HEK293 (cell line): ENCODE measurements at regions not wholly inside any gene's neighbourhood (a gene's known extent, or its start where the extent isn't known, plus 50 kb on each side); places are given as distances from the start of the nearest gene placed in this dataset.
"Not testable (repeated sequence)": the region's sequence is repeated elsewhere in the genome, so short reads cannot be mapped to it uniquely, and the experiment has no call there.

Experiments
- GLI4 ChIP-seq: fragments of 450-650 bp; formaldehyde crosslinking; IDR thresholded peaks from 2 replicates; pipeline ENCODE4 v1.5.1; 2016; ENCODE audit warnings: missing biosample characterization, missing genetic modification characterization
- GLIS1 ChIP-seq: fragments of 450-650 bp; formaldehyde crosslinking; IDR thresholded peaks from 2 replicates; pipeline ENCODE4 v1.5.1; 2016; ENCODE audit warnings: missing biosample characterization, missing genetic modification characterization
- REST ChIP-seq: fragments of 450-650 bp; formaldehyde crosslinking; IDR thresholded peaks from 2 replicates; pipeline ENCODE4 v1.5.1; 2016; ENCODE audit warnings: missing biosample characterization, missing genetic modification characterization
- ZBTB8A ChIP-seq: fragments of 450-650 bp; formaldehyde crosslinking; IDR thresholded peaks from 2 replicates; pipeline ENCODE4 v1.5.1; 2016; ENCODE audit warnings: missing biosample characterization, missing genetic modification characterization
- ZNF112 ChIP-seq: fragments of 450-650 bp; formaldehyde crosslinking; IDR thresholded peaks from 2 replicates; pipeline ENCODE4 v1.5.0; 2017; ENCODE audit warnings: missing biosample characterization, missing genetic modification characterization
- ZNF239 ChIP-seq: fragments of 450-650 bp; formaldehyde crosslinking; IDR thresholded peaks from 2 replicates; pipeline ENCODE4 v1.5.1; 2016; ENCODE audit warnings: missing biosample characterization, missing genetic modification characterization
- ZNF398 ChIP-seq: fragments of 450-650 bp; formaldehyde crosslinking; IDR thresholded peaks from 2 replicates; pipeline ENCODE4 v1.5.1; 2017; ENCODE audit warnings: missing biosample characterization, missing genetic modification characterization
- ZNF423 ChIP-seq: fragments of 450-650 bp; formaldehyde crosslinking; IDR thresholded peaks from 2 replicates; pipeline ENCODE4 v1.5.1; 2016; ENCODE audit warnings: missing biosample characterization, missing genetic modification characterization
- ZNF433 ChIP-seq: fragments of 450-650 bp; formaldehyde crosslinking; IDR thresholded peaks from 2 replicates; pipeline ENCODE4 v1.5.1; 2016; ENCODE audit warnings: missing biosample characterization, missing genetic modification characterization, low read depth
- ZNF530 ChIP-seq: fragments of 450-650 bp; formaldehyde crosslinking; IDR thresholded peaks from 2 replicates; pipeline ENCODE4 v1.5.1; 2016; ENCODE audit warnings: low read depth, missing biosample characterization, missing genetic modification characterization
- ZNF600 ChIP-seq: fragments of 450-650 bp; formaldehyde crosslinking; IDR thresholded peaks from 2 replicates; pipeline ENCODE4 v1.5.1; 2016; ENCODE audit warnings: missing biosample characterization, missing genetic modification characterization
- TF ChIP-seq, protein P1 (sequence below): fragments of 450-650 bp; formaldehyde crosslinking; IDR thresholded peaks from 2 replicates; pipeline ENCODE4 v1.5.1; 2016; ENCODE audit warnings: missing biosample characterization, missing genetic modification characterization
- TF ChIP-seq, protein P2 (sequence below): fragments of 450-650 bp; formaldehyde crosslinking; IDR thresholded peaks from 2 replicates; pipeline ENCODE4 v1.5.1; 2016; ENCODE audit warnings: missing biosample characterization, missing genetic modification characterization
- TF ChIP-seq, protein P3 (sequence below): fragments of 450-650 bp; formaldehyde crosslinking; optimal IDR thresholded peaks from 2 replicates; pipeline ENCODE3; 2016; ENCODE audit warnings: missing biosample characterization, mild to moderate bottlenecking, missing genetic modification characterization

- TF ChIP-seq ZNF398 (tag by site-specific recombination); GLIS1 (tag by site-specific recombination); ZNF530 (tag by site-specific recombination); ZNF433 (tag by site-specific recombination); ZNF112 (tag by site-specific recombination); ZNF423 (tag by site-specific recombination); ZBTB8A (tag by site-specific recombination); ZNF600 (tag by site-specific recombination); ZNF239; GLI4 (tag by site-specific recombination); REST (tag by site-specific recombination): not testable (repeated sequence)
- TF ChIP-seq, protein P1, sequence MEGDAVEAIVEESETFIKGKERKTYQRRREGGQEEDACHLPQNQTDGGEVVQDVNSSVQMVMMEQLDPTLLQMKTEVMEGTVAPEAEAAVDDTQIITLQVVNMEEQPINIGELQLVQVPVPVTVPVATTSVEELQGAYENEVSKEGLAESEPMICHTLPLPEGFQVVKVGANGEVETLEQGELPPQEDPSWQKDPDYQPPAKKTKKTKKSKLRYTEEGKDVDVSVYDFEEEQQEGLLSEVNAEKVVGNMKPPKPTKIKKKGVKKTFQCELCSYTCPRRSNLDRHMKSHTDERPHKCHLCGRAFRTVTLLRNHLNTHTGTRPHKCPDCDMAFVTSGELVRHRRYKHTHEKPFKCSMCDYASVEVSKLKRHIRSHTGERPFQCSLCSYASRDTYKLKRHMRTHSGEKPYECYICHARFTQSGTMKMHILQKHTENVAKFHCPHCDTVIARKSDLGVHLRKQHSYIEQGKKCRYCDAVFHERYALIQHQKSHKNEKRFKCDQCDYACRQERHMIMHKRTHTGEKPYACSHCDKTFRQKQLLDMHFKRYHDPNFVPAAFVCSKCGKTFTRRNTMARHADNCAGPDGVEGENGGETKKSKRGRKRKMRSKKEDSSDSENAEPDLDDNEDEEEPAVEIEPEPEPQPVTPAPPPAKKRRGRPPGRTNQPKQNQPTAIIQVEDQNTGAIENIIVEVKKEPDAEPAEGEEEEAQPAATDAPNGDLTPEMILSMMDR (tag by site-specific recombination) = not testable (repeated sequence)
- TF ChIP-seq, protein P2, sequence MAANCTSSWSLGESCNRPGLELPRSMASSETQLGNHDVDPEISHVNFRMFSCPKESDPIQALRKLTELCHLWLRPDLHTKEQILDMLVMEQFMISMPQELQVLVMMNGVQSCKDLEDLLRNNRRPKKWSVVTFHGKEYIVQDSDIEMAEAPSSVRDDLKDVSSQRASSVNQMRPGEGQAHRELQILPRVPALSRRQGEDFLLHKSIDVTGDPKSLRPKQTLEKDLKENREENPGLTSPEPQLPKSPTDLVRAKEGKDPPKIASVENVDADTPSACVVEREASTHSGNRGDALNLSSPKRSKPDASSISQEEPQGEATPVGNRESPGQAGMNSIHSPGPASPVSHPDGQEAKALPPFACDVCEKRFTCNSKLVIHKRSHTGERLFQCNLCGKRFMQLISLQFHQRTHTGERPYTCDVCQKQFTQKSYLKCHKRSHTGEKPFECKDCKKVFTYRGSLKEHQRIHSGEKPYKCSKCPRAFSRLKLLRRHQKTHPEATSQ (tag by site-specific recombination) = not testable (repeated sequence)
- TF ChIP-seq, protein P3, sequence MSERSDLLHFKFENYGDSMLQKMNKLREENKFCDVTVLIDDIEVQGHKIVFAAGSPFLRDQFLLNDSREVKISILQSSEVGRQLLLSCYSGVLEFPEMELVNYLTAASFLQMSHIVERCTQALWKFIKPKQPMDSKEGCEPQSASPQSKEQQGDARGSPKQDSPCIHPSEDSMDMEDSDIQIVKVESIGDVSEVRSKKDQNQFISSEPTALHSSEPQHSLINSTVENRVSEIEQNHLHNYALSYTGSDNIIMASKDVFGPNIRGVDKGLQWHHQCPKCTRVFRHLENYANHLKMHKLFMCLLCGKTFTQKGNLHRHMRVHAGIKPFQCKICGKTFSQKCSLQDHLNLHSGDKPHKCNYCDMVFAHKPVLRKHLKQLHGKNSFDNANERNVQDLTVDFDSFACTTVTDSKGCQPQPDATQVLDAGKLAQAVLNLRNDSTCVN (tag by site-specific recombination) = not testable (repeated sequence)
Observed at GRCh38 chr9:42310972-42311371, 127.5 kb downstream of the SPATA31A6 start.
